ENCODE measurements at regions not wholly inside any gene's neighbourhood (a gene's known extent, or its start where the extent isn't known, plus 50 kb on each side); places are given as distances from the start of the nearest gene placed in this dataset.

GRCh38 chr3:59247402-59247841 is 197.6 kb upstream of the CFAP20DC start:
- H3K9me3 ChIP-seq (ENCODE audit: severe bottlenecking): no peaks in the 10 kb centered on the region
- H3K27ac ChIP-seq: no peak overlapping the region
- TF ChIP-seq CTCF (IDR thresholded peaks at IDR 0.05; ENCODE audit: low read depth, low read length): no peak
- H3K36me3 ChIP-seq: no peaks in the 10 kb centered on the region
- H3K4me3 ChIP-seq (ENCODE audit: low read depth, low read length): no peak overlapping the region
- no peaks in the 10 kb centered on the region for H3K27me3 ChIP-seq (ENCODE audit: insufficient read depth, low read depth, severe bottlenecking)
- no peak for DNase-seq

GRCh38 chr3:59246719-59247401 is 197.0 kb upstream of the CFAP20DC start:
- no peak for TF ChIP-seq CTCF (IDR thresholded peaks at IDR 0.05; ENCODE audit: low read depth, low read length)
- Histone ChIP-seq H3K27ac (no peak overlapping the region), H3K4me3 (ENCODE audit: low read depth, low read length) (no peak overlapping the region), H3K9me3 (ENCODE audit: severe bottlenecking) (no peaks in the 10 kb centered on the region), H3K36me3 (no peaks in the 10 kb centered on the region), H3K27me3 (ENCODE audit: insufficient read depth, low read depth, severe bottlenecking) (no peaks in the 10 kb centered on the region)
- no peak for DNase-seq

- Histone ChIP-seq H3K36me3 (no peaks in the 10 kb centered on the region), H3K27me3 (ENCODE audit: insufficient read depth, low read depth, severe bottlenecking) (no peaks in the 10 kb centered on the region), H3K27ac (no peak overlapping the region), H3K9me3 (ENCODE audit: severe bottlenecking) (no peaks in the 10 kb centered on the region), H3K4me3 (ENCODE audit: low read depth, low read length) (no peak overlapping the region)
- no peak for TF ChIP-seq CTCF (IDR thresholded peaks at IDR 0.05; ENCODE audit: low read depth, low read length)
- DNase-seq: no peak
Observed at GRCh38 chr3:59245859-59246501, 196.2 kb upstream of the CFAP20DC start.

- no peak overlapping the region for H3K4me3 ChIP-seq (ENCODE audit: low read depth, low read length)
- no peak for TF ChIP-seq CTCF (IDR thresholded peaks at IDR 0.05; ENCODE audit: low read depth, low read length)
- no peaks in the 10 kb centered on the region for H3K36me3 ChIP-seq
- H3K9me3 ChIP-seq (ENCODE audit: severe bottlenecking): no peaks in the 10 kb centered on the region
- no peaks in the 10 kb centered on the region for H3K27me3 ChIP-seq (ENCODE audit: insufficient read depth, low read depth, severe bottlenecking)
- no peak overlapping the region for H3K27ac ChIP-seq
- no peak for DNase-seq
Observed at GRCh38 chr3:59245300-59245858, 195.6 kb upstream of the CFAP20DC start.

- no peak for DNase-seq
- no peaks in the 10 kb centered on the region for H3K36me3 ChIP-seq
- H3K4me3 ChIP-seq (ENCODE audit: low read depth, low read length): no peak overlapping the region
- H3K27me3 ChIP-seq (ENCODE audit: insufficient read depth, low read depth, severe bottlenecking): no peaks in the 10 kb centered on the region
- no peak overlapping the region for H3K27ac ChIP-seq
- no peak for TF ChIP-seq CTCF (IDR thresholded peaks at IDR 0.05; ENCODE audit: low read depth, low read length)
- no peaks in the 10 kb centered on the region for H3K9me3 ChIP-seq (ENCODE audit: severe bottlenecking)
Observed at GRCh38 chr3:59244343-59244742, 194.5 kb upstream of the CFAP20DC start.

All from WERI-Rb-1 (cell line).